ENCODE measurements at regions not wholly inside any gene's neighbourhood (a gene's known extent, or its start where the extent isn't known, plus 50 kb on each side); places are given as distances from the start of the nearest gene placed in this dataset.

- 90% methylated on average over 6 of the region's 6 CpGs for WGBS (ENCODE audit: low lambda C conversion rate, missing lambda C conversion rate)
- no peak for TF ChIP-seq EZH2phosphoT487 (IDR thresholded peaks at IDR 0.05; ENCODE audit: low read depth, severe bottlenecking, unreplicated experiment)
- no peak for TF ChIP-seq EZH2 (IDR thresholded peaks at IDR 0.05; ENCODE audit: borderline replicate concordance)
- no peak for TF ChIP-seq CTCF (IDR thresholded peaks at IDR 0.05; ENCODE audit: poor library complexity)
- no peak overlapping the region for H3K4me3 ChIP-seq
- DNase-seq (ENCODE audit: low spot score) = no peak
- no peaks in the 10 kb centered on the region for H3K79me2 ChIP-seq
- H3K9me3 ChIP-seq (ENCODE audit: low read depth) = no peaks in the 10 kb centered on the region
- H3K27me3 ChIP-seq = no peaks in the 10 kb centered on the region
- no peaks in the 10 kb centered on the region for H4K20me1 ChIP-seq (ENCODE audit: insufficient read depth, poor library complexity, severe bottlenecking)
- no peaks in the 10 kb centered on the region for H3K4me1 ChIP-seq (ENCODE audit: insufficient read depth)
- H3K9me2 ChIP-seq (replicated peaks; ENCODE audit: insufficient read depth) = no peaks in the 10 kb centered on the region
- no peak overlapping the region for H3K27ac ChIP-seq
- no peak overlapping the region for H3K4me2 ChIP-seq
- no peaks in the 10 kb centered on the region for H3K36me3 ChIP-seq (replicated peaks; ENCODE audit: insufficient read depth, low read depth)
- H2AFZ ChIP-seq = no peak overlapping the region
Observed at GRCh38 chr2:196437626-196438025, 201.9 kb upstream of the CCDC150 start.

GRCh38 chr2:196439760-196440159 lies 199.8 kb upstream of the CCDC150 start:
- no peak for DNase-seq (ENCODE audit: low spot score)
- H3K27ac ChIP-seq = no peak overlapping the region
- no peaks in the 10 kb centered on the region for H3K36me3 ChIP-seq (replicated peaks; ENCODE audit: insufficient read depth, low read depth)
- no peaks in the 10 kb centered on the region for H3K27me3 ChIP-seq
- H3K4me3 ChIP-seq = no peak overlapping the region
- H4K20me1 ChIP-seq (ENCODE audit: insufficient read depth, poor library complexity, severe bottlenecking) = no peaks in the 10 kb centered on the region
- TF ChIP-seq EZH2 (IDR thresholded peaks at IDR 0.05; ENCODE audit: borderline replicate concordance) = no peak
- TF ChIP-seq CTCF (IDR thresholded peaks at IDR 0.05; ENCODE audit: poor library complexity) = no peak
- no peak for TF ChIP-seq EZH2phosphoT487 (IDR thresholded peaks at IDR 0.05; ENCODE audit: low read depth, severe bottlenecking, unreplicated experiment)
- H2AFZ ChIP-seq = no peak overlapping the region
- 85% methylated on average over 4 of the region's 4 CpGs for WGBS (ENCODE audit: low lambda C conversion rate, missing lambda C conversion rate)
- no peak overlapping the region for H3K4me2 ChIP-seq
- H3K4me1 ChIP-seq (ENCODE audit: insufficient read depth) = no peaks in the 10 kb centered on the region
- no peaks in the 10 kb centered on the region for H3K9me3 ChIP-seq (ENCODE audit: low read depth)
- H3K9me2 ChIP-seq (replicated peaks; ENCODE audit: insufficient read depth) = no peaks in the 10 kb centered on the region
- no peaks in the 10 kb centered on the region for H3K79me2 ChIP-seq

- H3K79me2 ChIP-seq = no peaks in the 10 kb centered on the region
- H3K4me1 ChIP-seq (ENCODE audit: insufficient read depth) = no peaks in the 10 kb centered on the region
- H4K20me1 ChIP-seq (ENCODE audit: insufficient read depth, poor library complexity, severe bottlenecking) = no peaks in the 10 kb centered on the region
- no peak overlapping the region for H3K27ac ChIP-seq
- no peaks in the 10 kb centered on the region for H3K9me2 ChIP-seq (replicated peaks; ENCODE audit: insufficient read depth)
- 84% methylated on average over 4 of the region's 4 CpGs for WGBS (ENCODE audit: low lambda C conversion rate, missing lambda C conversion rate)
- no peak overlapping the region for H3K4me2 ChIP-seq
- H3K36me3 ChIP-seq (replicated peaks; ENCODE audit: insufficient read depth, low read depth) = no peaks in the 10 kb centered on the region
- H3K9me3 ChIP-seq (ENCODE audit: low read depth) = no peaks in the 10 kb centered on the region
- H3K27me3 ChIP-seq = no peaks in the 10 kb centered on the region
- no peak for DNase-seq (ENCODE audit: low spot score)
- H3K4me3 ChIP-seq = no peak overlapping the region
- no peak overlapping the region for H2AFZ ChIP-seq
- TF ChIP-seq EZH2phosphoT487 (IDR thresholded peaks at IDR 0.05; ENCODE audit: low read depth, severe bottlenecking, unreplicated experiment) (no peak), EZH2 (IDR thresholded peaks at IDR 0.05; ENCODE audit: borderline replicate concordance) (no peak), CTCF (IDR thresholded peaks at IDR 0.05; ENCODE audit: poor library complexity) (no peak)
Observed at GRCh38 chr2:196440413-196440812, 199.1 kb upstream of the CCDC150 start.

- no peak for TF ChIP-seq EZH2 (IDR thresholded peaks at IDR 0.05; ENCODE audit: borderline replicate concordance)
- TF ChIP-seq EZH2phosphoT487 (IDR thresholded peaks at IDR 0.05; ENCODE audit: low read depth, severe bottlenecking, unreplicated experiment) = no peak
- no peak for TF ChIP-seq CTCF (IDR thresholded peaks at IDR 0.05; ENCODE audit: poor library complexity)
- H3K9me3 ChIP-seq (ENCODE audit: low read depth) = no peaks in the 10 kb centered on the region
- no peaks in the 10 kb centered on the region for H3K4me1 ChIP-seq (ENCODE audit: insufficient read depth)
- no peak overlapping the region for H3K27ac ChIP-seq
- WGBS (ENCODE audit: low lambda C conversion rate, missing lambda C conversion rate) = 63% methylated on average over 2 of the region's 2 CpGs
- H3K36me3 ChIP-seq (replicated peaks; ENCODE audit: insufficient read depth, low read depth) = no peaks in the 10 kb centered on the region
- H3K4me3 ChIP-seq = no peak overlapping the region
- no peaks in the 10 kb centered on the region for H3K9me2 ChIP-seq (replicated peaks; ENCODE audit: insufficient read depth)
- no peaks in the 10 kb centered on the region for H3K27me3 ChIP-seq
- no peaks in the 10 kb centered on the region for H4K20me1 ChIP-seq (ENCODE audit: insufficient read depth, poor library complexity, severe bottlenecking)
- H3K79me2 ChIP-seq = no peaks in the 10 kb centered on the region
- no peak overlapping the region for H2AFZ ChIP-seq
- H3K4me2 ChIP-seq = no peak overlapping the region
- DNase-seq (ENCODE audit: low spot score) = no peak
Observed at GRCh38 chr2:196441527-196441926, 198.0 kb upstream of the CCDC150 start.

All from hepatocyte (in vitro differentiated cells).